Trophoblast cell (in vitro differentiated cells and primary cell): ENCODE measurements at regions not wholly inside any gene's neighbourhood (a gene's known extent, or its start where the extent isn't known, plus 50 kb on each side); places are given as distances from the start of the nearest gene placed in this dataset.

Experiments used
- DNase-seq, 2 donors: peaks; one replicate each; pipeline ENCODE4 v3.0.0-alpha.2; 2016
- H2AFZ ChIP-seq: 2 replicates; pipeline ENCODE4 v1.6.1; 2013; ENCODE audit warnings: low read length, moderate library complexity, mild to moderate bottlenecking; ENCODE audit not compliant: insufficient read depth, poor library complexity
- H2AK5ac ChIP-seq: 2 replicates; pipeline ENCODE4 v1.6.1; 2013; ENCODE audit warnings: mild to moderate bottlenecking, low read length
- H2BK120ac ChIP-seq: 2 replicates; pipeline ENCODE4 v1.6.1; 2013; ENCODE audit warnings: low read length, mild to moderate bottlenecking, moderate library complexity; ENCODE audit not compliant: insufficient read depth, poor library complexity
- H2BK12ac ChIP-seq: 2 replicates; pipeline ENCODE4 v1.6.1; 2013; ENCODE audit warnings: mild to moderate bottlenecking, low read length, moderate library complexity
- H2BK5ac ChIP-seq: 2 replicates; pipeline ENCODE4 v1.6.1; 2013; ENCODE audit warnings: low read length, low read depth, moderate library complexity, mild to moderate bottlenecking; ENCODE audit not compliant: poor library complexity
- H3K14ac ChIP-seq: 2 replicates; pipeline ENCODE4 v1.6.1; 2013; ENCODE audit warnings: mild to moderate bottlenecking, low read length
- H3K18ac ChIP-seq: 2 replicates; pipeline ENCODE4 v1.6.1; 2013; ENCODE audit warnings: mild to moderate bottlenecking, low read length
- H3K23ac ChIP-seq: 2 replicates; pipeline ENCODE4 v1.6.1; 2013; ENCODE audit warnings: low read length
- H3K27ac ChIP-seq: 2 replicates; pipeline ENCODE4 v1.5.1; 2013; ENCODE audit warnings: low read depth, mild to moderate bottlenecking, inconsistent platforms, low read length, moderate library complexity
- H3K27me3 ChIP-seq: 2 replicates; pipeline ENCODE4 v1.6.1; 2013; ENCODE audit warnings: inconsistent platforms, mild to moderate bottlenecking, low read length, moderate library complexity; ENCODE audit not compliant: insufficient read depth
- H3K36me3 ChIP-seq, 2 experiments: 1 replicate in 1 of 2; 2 replicates in 1 of 2; pipeline ENCODE4 v1.6.1; 2013; ENCODE audit warnings: low read length in 2 of 2, mild to moderate bottlenecking in 2 of 2, moderate library complexity in 1 of 2; ENCODE audit not compliant: insufficient read depth in 2 of 2, control insufficient read depth in 1 of 2
- H3K4ac ChIP-seq: 2 replicates; pipeline ENCODE4 v1.6.1; 2013; ENCODE audit warnings: low read depth, mild to moderate bottlenecking, low read length, moderate library complexity
- H3K4me1 ChIP-seq, 2 experiments: 1 replicate in 1 of 2; 2 replicates in 1 of 2; pipeline ENCODE4 v1.6.1; 2013; ENCODE audit warnings: low read length in 2 of 2, mild to moderate bottlenecking in 2 of 2, moderate library complexity in 1 of 2; ENCODE audit not compliant: insufficient read depth in 2 of 2, control insufficient read depth in 1 of 2
- H3K4me2 ChIP-seq: 2 replicates; pipeline ENCODE4 v1.6.1; 2013; ENCODE audit warnings: inconsistent platforms, mild to moderate bottlenecking, low read length, moderate library complexity
- H3K4me3 ChIP-seq: 2 replicates; pipeline ENCODE4 v1.5.1; 2013; ENCODE audit warnings: mild to moderate bottlenecking, low read depth, low read length, inconsistent platforms
- H3K79me1 ChIP-seq: one replicate; pipeline ENCODE4 v1.6.1; 2013; ENCODE audit warnings: low read length
- H3K79me2 ChIP-seq: 2 replicates; pipeline ENCODE4 v1.6.1; 2013; ENCODE audit warnings: low read length, mild to moderate bottlenecking; ENCODE audit not compliant: control insufficient read depth, insufficient read depth, poor library complexity
- H3K9ac ChIP-seq: 2 replicates; pipeline ENCODE4 v1.6.1; 2013; ENCODE audit warnings: mild to moderate bottlenecking, low read length
- H3K9me3 ChIP-seq: 2 replicates; pipeline ENCODE4 v1.6.1; 2013; ENCODE audit warnings: low read depth, mild to moderate bottlenecking, control low read depth, inconsistent platforms, low read length; ENCODE audit not compliant: insufficient read depth
- H4K12ac ChIP-seq: 2 replicates; pipeline ENCODE4 v1.6.1; 2013; ENCODE audit warnings: low read depth, mild to moderate bottlenecking, low read length, moderate library complexity
- H4K8ac ChIP-seq: 2 replicates; pipeline ENCODE4 v1.6.1; 2013; ENCODE audit warnings: low read depth, mild to moderate bottlenecking, low read length, moderate library complexity
- H4K91ac ChIP-seq: one replicate; pipeline ENCODE4 v1.6.1; 2013; ENCODE audit warnings: low read depth, mild to moderate bottlenecking, low read length, moderate library complexity
- WGBS: extraction: QIAGEN DNeasy Blood & Tissue Kit; methylation state at CpG from one replicate; pipeline ENCODE4 v1.1.7; 2013; ENCODE audit warnings: missing lambda C conversion rate; ENCODE audit not compliant: insufficient read length, insufficient coverage; ENCODE audit errors: extremely low coverage; 5-methylcytosine and 5-hydroxymethylcytosine counted together

DNA sequence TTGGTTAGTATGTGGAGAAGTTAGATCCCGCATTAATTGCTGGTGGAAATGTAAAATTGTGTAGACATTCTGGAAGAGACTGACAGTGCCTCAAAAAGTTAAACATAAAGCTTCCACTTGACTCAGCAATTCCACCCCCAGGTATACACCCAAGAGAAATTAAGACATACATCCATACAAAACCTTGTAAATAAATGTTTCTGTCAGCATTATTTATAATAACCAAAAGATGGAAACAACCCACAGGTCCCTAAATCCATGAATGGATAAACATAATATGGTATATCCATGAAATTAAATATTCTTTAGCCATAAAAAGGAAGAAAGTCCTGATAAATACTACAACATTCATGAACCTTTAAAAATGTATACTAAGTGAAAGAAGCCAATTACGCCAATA is 817.4 kb downstream of the NTRK3 start:
- Histone ChIP-seq H2BK120ac (no peak overlapping the region), H3K79me1 (no peaks in the 10 kb centered on the region), H3K4me3 (no peak overlapping the region), H3K9ac (no peak overlapping the region), H3K36me3 (no peaks in the 10 kb centered on the region), H2BK5ac (no peak overlapping the region), H4K12ac (no peak overlapping the region), H3K27ac (no peak overlapping the region), H2BK12ac (no peak overlapping the region), H2AK5ac (no peak overlapping the region), H3K18ac (no peak overlapping the region), H4K8ac (no peak overlapping the region), H3K14ac (no peak overlapping the region), H3K23ac (no peak overlapping the region), H3K9me3 (no peaks in the 10 kb centered on the region), H4K91ac (no peak overlapping the region), H2AFZ (no peak overlapping the region), H3K4me1 (no peaks in the 10 kb centered on the region), H3K27me3 (no peaks in the 10 kb centered on the region), H3K4me2 (no peak overlapping the region), H3K4ac (no peak overlapping the region), H3K79me2 (no peaks in the 10 kb centered on the region)
- WGBS, result no CpG with 5 or more reads among the region's 2 CpGs
- no peak for DNase-seq

DNA sequence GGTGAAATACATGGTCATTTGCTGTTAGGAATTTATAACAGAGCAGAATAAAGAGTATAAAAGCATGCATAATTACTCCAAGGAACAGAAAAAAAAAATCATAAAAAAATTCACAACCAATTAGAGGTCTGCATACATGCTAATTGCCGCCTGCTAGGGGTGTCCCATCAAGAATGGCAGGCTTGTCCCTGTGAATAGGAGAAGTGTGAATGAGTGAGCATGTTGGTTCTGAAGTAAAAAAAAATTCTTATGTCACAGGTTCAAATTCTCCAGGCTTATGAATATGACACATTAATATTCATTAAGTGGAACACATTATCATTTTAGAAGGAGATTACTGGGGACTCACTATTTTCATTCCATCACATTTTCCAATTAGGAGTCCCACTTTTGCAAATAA is 822.7 kb downstream of the NTRK3 start:
- Histone ChIP-seq H3K4ac (no peak overlapping the region), H3K4me2 (no peak overlapping the region), H3K4me1 (no peaks in the 10 kb centered on the region), H2AK5ac (no peak overlapping the region), H2BK12ac (no peak overlapping the region), H3K14ac (no peak overlapping the region), H2AFZ (no peak overlapping the region), H2BK120ac (no peak overlapping the region), H3K9ac (no peak overlapping the region), H3K9me3 (no peaks in the 10 kb centered on the region), H3K27ac (no peak overlapping the region), H3K23ac (no peak overlapping the region), H2BK5ac (no peak overlapping the region), H3K79me1 (no peaks in the 10 kb centered on the region), H4K12ac (no peak overlapping the region), H3K4me3 (no peak overlapping the region), H3K36me3 (no peaks in the 10 kb centered on the region), H4K91ac (no peak overlapping the region), H3K79me2 (no peaks in the 10 kb centered on the region), H3K18ac (no peak overlapping the region), H4K8ac (no peak overlapping the region), H3K27me3 (no peaks in the 10 kb centered on the region)
- no peak for DNase-seq
- no CpG with 5 or more reads among the region's 1 CpG for WGBS

- no peak overlapping the region for H3K23ac ChIP-seq
- no peak overlapping the region for H3K4ac ChIP-seq
- H2BK5ac ChIP-seq, result no peak overlapping the region
- no peak overlapping the region for H3K4me2 ChIP-seq
- no peaks in the 10 kb centered on the region for H3K9me3 ChIP-seq
- H3K9ac ChIP-seq, result no peak overlapping the region
- WGBS, result no CpG with 5 or more reads among the region's 1 CpG
- no peak overlapping the region for H2AK5ac ChIP-seq
- no peak overlapping the region for H2BK12ac ChIP-seq
- no peak overlapping the region for H3K14ac ChIP-seq
- no peak overlapping the region for H4K8ac ChIP-seq
- no peak for DNase-seq
- H3K79me1 ChIP-seq, result no peaks in the 10 kb centered on the region
- H4K12ac ChIP-seq, result no peak overlapping the region
- H3K27me3 ChIP-seq, result no peaks in the 10 kb centered on the region
- no peaks in the 10 kb centered on the region for H3K79me2 ChIP-seq
- H2AFZ ChIP-seq, result no peak overlapping the region
- no peak overlapping the region for H2BK120ac ChIP-seq
- H3K4me3 ChIP-seq, result no peak overlapping the region
- H3K18ac ChIP-seq, result no peak overlapping the region
- no peak overlapping the region for H4K91ac ChIP-seq
- H3K27ac ChIP-seq, result no peak overlapping the region
- H3K4me1 ChIP-seq, result no peaks in the 10 kb centered on the region
- no peaks in the 10 kb centered on the region for H3K36me3 ChIP-seq
Observed at GRCh38 chr15:87429754-87430153, 826.8 kb downstream of the NTRK3 start.

GRCh38 chr15:87420017-87420416 is 836.5 kb downstream of the NTRK3 start:
- no peak overlapping the region for H3K4ac ChIP-seq
- H2BK12ac ChIP-seq, result no peak overlapping the region
- H3K79me1 ChIP-seq, result no peaks in the 10 kb centered on the region
- H3K27ac ChIP-seq, result no peak overlapping the region
- H4K12ac ChIP-seq, result no peak overlapping the region
- H3K18ac ChIP-seq, result no peak overlapping the region
- no peaks in the 10 kb centered on the region for H3K36me3 ChIP-seq
- H2BK120ac ChIP-seq, result no peak overlapping the region
- no peak overlapping the region for H2AFZ ChIP-seq
- no peak overlapping the region for H3K14ac ChIP-seq
- H3K23ac ChIP-seq, result no peak overlapping the region
- no peak for DNase-seq
- no CpG with 5 or more reads among the region's 2 CpGs for WGBS
- no peaks in the 10 kb centered on the region for H3K4me1 ChIP-seq
- no peak overlapping the region for H4K8ac ChIP-seq
- no peaks in the 10 kb centered on the region for H3K79me2 ChIP-seq
- no peaks in the 10 kb centered on the region for H3K9me3 ChIP-seq
- H2BK5ac ChIP-seq, result no peak overlapping the region
- no peak overlapping the region for H3K4me2 ChIP-seq
- H3K9ac ChIP-seq, result no peak overlapping the region
- no peak overlapping the region for H2AK5ac ChIP-seq
- no peaks in the 10 kb centered on the region for H3K27me3 ChIP-seq
- no peak overlapping the region for H3K4me3 ChIP-seq
- no peak overlapping the region for H4K91ac ChIP-seq
